Stimulated activated memory B cell treated with anti-CD40 and anti-IgM and Interleukin-4, amounts not matched to agents 10 μg/mL and 1 μg/mL and 100 μg/mL, for 72 hours (primary cell): ENCODE measurements at regions not wholly inside any gene's neighbourhood (a gene's known extent, or its start where the extent isn't known, plus 50 kb on each side); places are given as distances from the start of the nearest gene placed in this dataset.
"Not testable (repeated sequence)": the region's sequence is repeated elsewhere in the genome, so short reads cannot be mapped to it uniquely, and the experiment has no call there.

Experiments
- ATAC-seq: fragments of 150-1000 bp; cut with Tn5 transposase; 2 replicates; pipeline ENCODE4 v1.10.0; 2021
- H3K27ac Mint-ChIP-seq: one replicate; pipeline ENCODE4 v1.8.0; 2022; ENCODE audit warnings: mild to moderate bottlenecking, mixed read lengths
- H3K27me3 Mint-ChIP-seq: one replicate; pipeline ENCODE4 v1.8.0; 2022; ENCODE audit warnings: mixed read lengths
- H3K36me3 Mint-ChIP-seq: one replicate; pipeline ENCODE4 v1.8.0; 2022; ENCODE audit warnings: mixed read lengths
- H3K4me1 Mint-ChIP-seq: one replicate; pipeline ENCODE4 v1.8.0; 2022; ENCODE audit warnings: mixed read lengths
- H3K4me3 Mint-ChIP-seq: one replicate; pipeline ENCODE4 v1.8.0; 2022; ENCODE audit warnings: mild to moderate bottlenecking, moderate library complexity, mixed read lengths
- H3K9me3 Mint-ChIP-seq: one replicate; pipeline ENCODE4 v1.8.0; 2022; ENCODE audit warnings: mixed read lengths

- not testable (repeated sequence) for H3K4me1 Mint-ChIP-seq, H3K27ac Mint-ChIP-seq, H3K4me3 Mint-ChIP-seq, H3K9me3 Mint-ChIP-seq, H3K36me3 Mint-ChIP-seq, H3K27me3 Mint-ChIP-seq
- ATAC-seq = peak; percentile 22
These were observed 102.5 kb upstream of the ZNF658 start for GRCh38 chr9:66797905-66798616.

- H3K4me3 Mint-ChIP-seq, H3K4me1 Mint-ChIP-seq, H3K27ac Mint-ChIP-seq, H3K9me3 Mint-ChIP-seq, ATAC-seq, H3K27me3 Mint-ChIP-seq, H3K36me3 Mint-ChIP-seq: not testable (repeated sequence)
These were observed 96.9 kb upstream of the ZNF658 start for GRCh38 chr9:66803619-66804018.

GRCh38 chr9:66810247-66810646, 90.3 kb upstream of the ZNF658 start:
- H3K27ac Mint-ChIP-seq, H3K4me1 Mint-ChIP-seq, H3K9me3 Mint-ChIP-seq, H3K36me3 Mint-ChIP-seq, ATAC-seq, H3K27me3 Mint-ChIP-seq, H3K4me3 Mint-ChIP-seq: not testable (repeated sequence)

- H3K36me3 Mint-ChIP-seq, H3K27me3 Mint-ChIP-seq, H3K9me3 Mint-ChIP-seq, H3K27ac Mint-ChIP-seq, H3K4me3 Mint-ChIP-seq, H3K4me1 Mint-ChIP-seq: not testable (repeated sequence)
- peak; percentile 52 for ATAC-seq
These were observed 88.2 kb upstream of the ZNF658 start for GRCh38 chr9:66812367-66812766.

- not testable (repeated sequence) for H3K27me3 Mint-ChIP-seq, H3K36me3 Mint-ChIP-seq, H3K4me1 Mint-ChIP-seq
These were observed 87.6 kb upstream of the ZNF658 start for GRCh38 chr9:66812967-66813366.

GRCh38 chr9:66814038-66814437, 86.5 kb upstream of the ZNF658 start:
- not testable (repeated sequence) for H3K9me3 Mint-ChIP-seq, ATAC-seq, H3K4me3 Mint-ChIP-seq, H3K27ac Mint-ChIP-seq, H3K36me3 Mint-ChIP-seq, H3K27me3 Mint-ChIP-seq, H3K4me1 Mint-ChIP-seq

More at GRCh38 chr9:66812967-66813366, 87.6 kb upstream of the ZNF658 start:
- ATAC-seq, H3K4me3 Mint-ChIP-seq, H3K9me3 Mint-ChIP-seq, H3K27ac Mint-ChIP-seq: not testable (repeated sequence)

GRCh38 chr9:66819510-66819909, 81.0 kb upstream of the ZNF658 start:
- not testable (repeated sequence) for ATAC-seq

GRCh38 chr9:66820014-66820660, 80.4 kb upstream of the ZNF658 start:
- not testable (repeated sequence) for H3K4me3 Mint-ChIP-seq, H3K36me3 Mint-ChIP-seq, H3K27ac Mint-ChIP-seq, ATAC-seq, H3K27me3 Mint-ChIP-seq, H3K4me1 Mint-ChIP-seq, H3K9me3 Mint-ChIP-seq

More at GRCh38 chr9:66819510-66819909, 81.0 kb upstream of the ZNF658 start:
- H3K4me3 Mint-ChIP-seq, H3K9me3 Mint-ChIP-seq, H3K36me3 Mint-ChIP-seq, H3K27ac Mint-ChIP-seq, H3K4me1 Mint-ChIP-seq, H3K27me3 Mint-ChIP-seq: not testable (repeated sequence)

- not testable (repeated sequence) for H3K27ac Mint-ChIP-seq, ATAC-seq, H3K4me3 Mint-ChIP-seq, H3K4me1 Mint-ChIP-seq, H3K27me3 Mint-ChIP-seq, H3K9me3 Mint-ChIP-seq, H3K36me3 Mint-ChIP-seq
These were observed 76.4 kb upstream of the ZNF658 start for GRCh38 chr9:66824169-66824568.

GRCh38 chr9:66829853-66830252, 70.7 kb upstream of the ZNF658 start:
- not testable (repeated sequence) for ATAC-seq, H3K27me3 Mint-ChIP-seq, H3K36me3 Mint-ChIP-seq, H3K4me3 Mint-ChIP-seq, H3K4me1 Mint-ChIP-seq, H3K9me3 Mint-ChIP-seq, H3K27ac Mint-ChIP-seq

GRCh38 chr9:66830777-66831497, 69.6 kb upstream of the ZNF658 start:
- H3K9me3 Mint-ChIP-seq, H3K36me3 Mint-ChIP-seq, H3K4me3 Mint-ChIP-seq, H3K27ac Mint-ChIP-seq, H3K4me1 Mint-ChIP-seq, H3K27me3 Mint-ChIP-seq: not testable (repeated sequence)
- peak; percentile 38 for ATAC-seq

GRCh38 chr9:66832222-66832621, 68.3 kb upstream of the ZNF658 start:
- not testable (repeated sequence) for H3K27me3 Mint-ChIP-seq, ATAC-seq, H3K4me3 Mint-ChIP-seq, H3K9me3 Mint-ChIP-seq, H3K4me1 Mint-ChIP-seq, H3K36me3 Mint-ChIP-seq, H3K27ac Mint-ChIP-seq

GRCh38 chr9:66837242-66837937, 63.1 kb upstream of the ZNF658 start:
- not testable (repeated sequence) for ATAC-seq, H3K4me1 Mint-ChIP-seq, H3K9me3 Mint-ChIP-seq, H3K27ac Mint-ChIP-seq, H3K27me3 Mint-ChIP-seq, H3K4me3 Mint-ChIP-seq, H3K36me3 Mint-ChIP-seq
